ENCODE measurements at regions not wholly inside any gene's neighbourhood (a gene's known extent, or its start where the extent isn't known, plus 50 kb on each side); places are given as distances from the start of the nearest gene placed in this dataset.

GRCh38 chr13:34037636-34038540 is 219.9 kb downstream of the RFC3 start:
- Histone ChIP-seq H3K36me3 (ENCODE audit: insufficient read depth, low read length) (no peaks in the 10 kb centered on the region), H3K27ac (ENCODE audit: low read depth, low read length) (no peak overlapping the region)
- no peak for DNase-seq (ENCODE audit: insufficient read length, low spot score, missing footprints)

GRCh38 chr13:34038541-34039068 is 220.7 kb downstream of the RFC3 start:
- DNase-seq (ENCODE audit: insufficient read length, low spot score, missing footprints): no peak
- Histone ChIP-seq H3K79me2 (ENCODE audit: insufficient read depth, low read length) (no peaks in the 10 kb centered on the region), H3K27me3 (ENCODE audit: insufficient read depth, low read length) (no peaks in the 10 kb centered on the region), H2AFZ (ENCODE audit: low read length) (no peak overlapping the region), H3K4me2 (ENCODE audit: insufficient read depth, low read length) (no peak overlapping the region), H4K20me1 (ENCODE audit: insufficient read depth, low read length) (no peaks in the 10 kb centered on the region), H3K4me1 (ENCODE audit: insufficient read depth, low read length) (peaks cover 10% of the 10 kb centered on the region), H3K4me3 (ENCODE audit: insufficient read depth, low read length) (no peak overlapping the region), H3K9me3 (ENCODE audit: low read depth, low read length) (no peaks in the 10 kb centered on the region), H3K36me3 (ENCODE audit: insufficient read depth, low read length) (no peaks in the 10 kb centered on the region), H3K27ac (ENCODE audit: low read depth, low read length) (no peak overlapping the region)
- no peak for TF ChIP-seq CTCF (IDR thresholded peaks at IDR 0.05; ENCODE audit: extremely low read depth, low read depth, low read length)

More at GRCh38 chr13:34037636-34038540, 219.9 kb downstream of the RFC3 start:
- Histone ChIP-seq H3K4me1 (ENCODE audit: insufficient read depth, low read length) (peaks cover 10% of the 10 kb centered on the region), H4K20me1 (ENCODE audit: insufficient read depth, low read length) (no peaks in the 10 kb centered on the region), H3K27me3 (ENCODE audit: insufficient read depth, low read length) (no peaks in the 10 kb centered on the region), H3K4me2 (ENCODE audit: insufficient read depth, low read length) (no peak overlapping the region), H2AFZ (ENCODE audit: low read length) (no peak overlapping the region), H3K79me2 (ENCODE audit: insufficient read depth, low read length) (no peaks in the 10 kb centered on the region), H3K9me3 (ENCODE audit: low read depth, low read length) (no peaks in the 10 kb centered on the region), H3K4me3 (ENCODE audit: insufficient read depth, low read length) (no peak overlapping the region)
- no peak for TF ChIP-seq CTCF (IDR thresholded peaks at IDR 0.05; ENCODE audit: extremely low read depth, low read depth, low read length)

GRCh38 chr13:34039678-34040077 is 221.7 kb downstream of the RFC3 start:
- Histone ChIP-seq H3K27me3 (ENCODE audit: insufficient read depth, low read length) (no peaks in the 10 kb centered on the region), H3K9me3 (ENCODE audit: low read depth, low read length) (no peaks in the 10 kb centered on the region), H3K4me1 (ENCODE audit: insufficient read depth, low read length) (peaks cover 18% of the 10 kb centered on the region), H3K36me3 (ENCODE audit: insufficient read depth, low read length) (no peaks in the 10 kb centered on the region), H3K79me2 (ENCODE audit: insufficient read depth, low read length) (no peaks in the 10 kb centered on the region), H4K20me1 (ENCODE audit: insufficient read depth, low read length) (no peaks in the 10 kb centered on the region), H3K4me2 (ENCODE audit: insufficient read depth, low read length) (no peak overlapping the region), H3K27ac (ENCODE audit: low read depth, low read length) (no peak overlapping the region), H3K4me3 (ENCODE audit: insufficient read depth, low read length) (no peak overlapping the region), H2AFZ (ENCODE audit: low read length) (no peak overlapping the region)
- no peak for DNase-seq (ENCODE audit: insufficient read length, low spot score, missing footprints)
- no peak for TF ChIP-seq CTCF (IDR thresholded peaks at IDR 0.05; ENCODE audit: extremely low read depth, low read depth, low read length)

GRCh38 chr13:34040863-34041262 is 222.9 kb downstream of the RFC3 start:
- H4K20me1 ChIP-seq (ENCODE audit: insufficient read depth, low read length): no peaks in the 10 kb centered on the region
- no peak overlapping the region for H2AFZ ChIP-seq (ENCODE audit: low read length)
- H3K27ac ChIP-seq (ENCODE audit: low read depth, low read length): no peak overlapping the region
- no peaks in the 10 kb centered on the region for H3K36me3 ChIP-seq (ENCODE audit: insufficient read depth, low read length)
- H3K4me1 ChIP-seq (ENCODE audit: insufficient read depth, low read length): peaks cover 18% of the 10 kb centered on the region
- no peaks in the 10 kb centered on the region for H3K9me3 ChIP-seq (ENCODE audit: low read depth, low read length)
- H3K4me2 ChIP-seq (ENCODE audit: insufficient read depth, low read length): no peak overlapping the region
- no peak for DNase-seq (ENCODE audit: insufficient read length, low spot score, missing footprints)
- H3K27me3 ChIP-seq (ENCODE audit: insufficient read depth, low read length): no peaks in the 10 kb centered on the region
- no peak overlapping the region for H3K4me3 ChIP-seq (ENCODE audit: insufficient read depth, low read length)
- no peak for TF ChIP-seq CTCF (IDR thresholded peaks at IDR 0.05; ENCODE audit: extremely low read depth, low read depth, low read length)
- H3K79me2 ChIP-seq (ENCODE audit: insufficient read depth, low read length): no peaks in the 10 kb centered on the region
